Activated CD8-positive, alpha-beta memory T cell treated with anti-CD3 and anti-CD28 coated beads for 1 hour (primary cell): ENCODE measurements at regions not wholly inside any gene's neighbourhood (a gene's known extent, or its start where the extent isn't known, plus 50 kb on each side); places are given as distances from the start of the nearest gene placed in this dataset.
"Not testable (repeated sequence)": the region's sequence is repeated elsewhere in the genome, so short reads cannot be mapped to it uniquely, and the experiment has no call there.

ENCODE experiments used
- DNase-seq, 2 donors: peaks; one replicate each; pipeline ENCODE4 v3.0.0-alpha.2; 2020; ENCODE audit warnings: low read depth in 1 of 2; ENCODE audit errors: extremely low read depth in 1 of 2

GRCh38 chr7:69285854-69286253, 312.4 kb upstream of the AUTS2 start:
- DNase-seq = no peak

- no peak for DNase-seq
Observed at GRCh38 chr7:69295977-69296376, 302.3 kb upstream of the AUTS2 start.

- DNase-seq = no peak
Observed at GRCh38 chr7:69301253-69301652, 297.0 kb upstream of the AUTS2 start.

- DNase-seq = no peak
Observed at GRCh38 chr7:69309601-69310000, 288.7 kb upstream of the AUTS2 start.

- DNase-seq = no peak
Observed at GRCh38 chr7:69311489-69311888, 286.8 kb upstream of the AUTS2 start.

GRCh38 chr7:69313852-69314251, 284.4 kb upstream of the AUTS2 start:
- DNase-seq = not testable (repeated sequence)

- DNase-seq = no peak
Observed at GRCh38 chr7:69318794-69319193, 279.5 kb upstream of the AUTS2 start.

GRCh38 chr7:69328516-69328915, 269.8 kb upstream of the AUTS2 start:
- DNase-seq = no peak

GRCh38 chr7:69334701-69335100, 263.6 kb upstream of the AUTS2 start:
- no peak for DNase-seq

GRCh38 chr7:69335331-69335730, 262.9 kb upstream of the AUTS2 start:
- DNase-seq = no peak

- DNase-seq = no peak
Observed at GRCh38 chr7:69336976-69337375, 261.3 kb upstream of the AUTS2 start.

GRCh38 chr7:69338144-69338543, 260.1 kb upstream of the AUTS2 start:
- DNase-seq = no peak

- DNase-seq = no peak
Observed at GRCh38 chr7:69341288-69341687, 257.0 kb upstream of the AUTS2 start.

- no peak for DNase-seq
Observed at GRCh38 chr7:69342154-69342884, 256.0 kb upstream of the AUTS2 start.

- DNase-seq = no peak
Observed at GRCh38 chr7:69349291-69349690, 249.0 kb upstream of the AUTS2 start.

- no peak for DNase-seq
Observed at GRCh38 chr7:69358163-69358821, 240.0 kb upstream of the AUTS2 start.

GRCh38 chr7:69359003-69359700, 239.1 kb upstream of the AUTS2 start:
- no peak for DNase-seq

GRCh38 chr7:69360913-69361312, 237.4 kb upstream of the AUTS2 start:
- DNase-seq = no peak

- DNase-seq = no peak
Observed at GRCh38 chr7:69363136-69363535, 235.1 kb upstream of the AUTS2 start.

GRCh38 chr7:69364813-69365643, 233.2 kb upstream of the AUTS2 start:
- DNase-seq = no peak

GRCh38 chr7:69365651-69366192, 232.6 kb upstream of the AUTS2 start:
- no peak for DNase-seq
